Trophoblast cell (in vitro differentiated cells and primary cell): ENCODE measurements at regions not wholly inside any gene's neighbourhood (a gene's known extent, or its start where the extent isn't known, plus 50 kb on each side); places are given as distances from the start of the nearest gene placed in this dataset.
"Not testable (repeated sequence)": the region's sequence is repeated elsewhere in the genome, so short reads cannot be mapped to it uniquely, and the experiment has no call there.

Experiments
- DNase-seq, 2 donors: peaks; one replicate each; pipeline ENCODE4 v3.0.0-alpha.2; 2016
- H2AFZ ChIP-seq: 2 replicates; pipeline ENCODE4 v1.6.1; 2013; ENCODE audit warnings: low read length, moderate library complexity, mild to moderate bottlenecking; ENCODE audit not compliant: insufficient read depth, poor library complexity
- H2AK5ac ChIP-seq: 2 replicates; pipeline ENCODE4 v1.6.1; 2013; ENCODE audit warnings: mild to moderate bottlenecking, low read length
- H2BK120ac ChIP-seq: 2 replicates; pipeline ENCODE4 v1.6.1; 2013; ENCODE audit warnings: low read length, mild to moderate bottlenecking, moderate library complexity; ENCODE audit not compliant: insufficient read depth, poor library complexity
- H2BK12ac ChIP-seq: 2 replicates; pipeline ENCODE4 v1.6.1; 2013; ENCODE audit warnings: mild to moderate bottlenecking, low read length, moderate library complexity
- H2BK5ac ChIP-seq: 2 replicates; pipeline ENCODE4 v1.6.1; 2013; ENCODE audit warnings: low read length, low read depth, moderate library complexity, mild to moderate bottlenecking; ENCODE audit not compliant: poor library complexity
- H3K14ac ChIP-seq: 2 replicates; pipeline ENCODE4 v1.6.1; 2013; ENCODE audit warnings: mild to moderate bottlenecking, low read length
- H3K18ac ChIP-seq: 2 replicates; pipeline ENCODE4 v1.6.1; 2013; ENCODE audit warnings: mild to moderate bottlenecking, low read length
- H3K23ac ChIP-seq: 2 replicates; pipeline ENCODE4 v1.6.1; 2013; ENCODE audit warnings: low read length
- H3K27ac ChIP-seq: 2 replicates; pipeline ENCODE4 v1.5.1; 2013; ENCODE audit warnings: low read depth, mild to moderate bottlenecking, inconsistent platforms, low read length, moderate library complexity
- H3K27me3 ChIP-seq: 2 replicates; pipeline ENCODE4 v1.6.1; 2013; ENCODE audit warnings: inconsistent platforms, mild to moderate bottlenecking, low read length, moderate library complexity; ENCODE audit not compliant: insufficient read depth
- H3K36me3 ChIP-seq, 2 experiments: 1 replicate in 1 of 2; 2 replicates in 1 of 2; pipeline ENCODE4 v1.6.1; 2013; ENCODE audit warnings: low read length in 2 of 2, mild to moderate bottlenecking in 2 of 2, moderate library complexity in 1 of 2; ENCODE audit not compliant: insufficient read depth in 2 of 2, control insufficient read depth in 1 of 2
- H3K4ac ChIP-seq: 2 replicates; pipeline ENCODE4 v1.6.1; 2013; ENCODE audit warnings: low read depth, mild to moderate bottlenecking, low read length, moderate library complexity
- H3K4me1 ChIP-seq, 2 experiments: 1 replicate in 1 of 2; 2 replicates in 1 of 2; pipeline ENCODE4 v1.6.1; 2013; ENCODE audit warnings: low read length in 2 of 2, mild to moderate bottlenecking in 2 of 2, moderate library complexity in 1 of 2; ENCODE audit not compliant: insufficient read depth in 2 of 2, control insufficient read depth in 1 of 2
- H3K4me2 ChIP-seq: 2 replicates; pipeline ENCODE4 v1.6.1; 2013; ENCODE audit warnings: inconsistent platforms, mild to moderate bottlenecking, low read length, moderate library complexity
- H3K4me3 ChIP-seq: 2 replicates; pipeline ENCODE4 v1.5.1; 2013; ENCODE audit warnings: mild to moderate bottlenecking, low read depth, low read length, inconsistent platforms
- H3K79me1 ChIP-seq: one replicate; pipeline ENCODE4 v1.6.1; 2013; ENCODE audit warnings: low read length
- H3K79me2 ChIP-seq: 2 replicates; pipeline ENCODE4 v1.6.1; 2013; ENCODE audit warnings: low read length, mild to moderate bottlenecking; ENCODE audit not compliant: control insufficient read depth, insufficient read depth, poor library complexity
- H3K9ac ChIP-seq: 2 replicates; pipeline ENCODE4 v1.6.1; 2013; ENCODE audit warnings: mild to moderate bottlenecking, low read length
- H3K9me3 ChIP-seq: 2 replicates; pipeline ENCODE4 v1.6.1; 2013; ENCODE audit warnings: low read depth, mild to moderate bottlenecking, control low read depth, inconsistent platforms, low read length; ENCODE audit not compliant: insufficient read depth
- H4K12ac ChIP-seq: 2 replicates; pipeline ENCODE4 v1.6.1; 2013; ENCODE audit warnings: low read depth, mild to moderate bottlenecking, low read length, moderate library complexity
- H4K8ac ChIP-seq: 2 replicates; pipeline ENCODE4 v1.6.1; 2013; ENCODE audit warnings: low read depth, mild to moderate bottlenecking, low read length, moderate library complexity
- H4K91ac ChIP-seq: one replicate; pipeline ENCODE4 v1.6.1; 2013; ENCODE audit warnings: low read depth, mild to moderate bottlenecking, low read length, moderate library complexity
- WGBS: extraction: QIAGEN DNeasy Blood & Tissue Kit; methylation state at CpG from one replicate; pipeline ENCODE4 v1.1.7; 2013; ENCODE audit warnings: missing lambda C conversion rate; ENCODE audit not compliant: insufficient read length, insufficient coverage; ENCODE audit errors: extremely low coverage; 5-methylcytosine and 5-hydroxymethylcytosine counted together

DNA sequence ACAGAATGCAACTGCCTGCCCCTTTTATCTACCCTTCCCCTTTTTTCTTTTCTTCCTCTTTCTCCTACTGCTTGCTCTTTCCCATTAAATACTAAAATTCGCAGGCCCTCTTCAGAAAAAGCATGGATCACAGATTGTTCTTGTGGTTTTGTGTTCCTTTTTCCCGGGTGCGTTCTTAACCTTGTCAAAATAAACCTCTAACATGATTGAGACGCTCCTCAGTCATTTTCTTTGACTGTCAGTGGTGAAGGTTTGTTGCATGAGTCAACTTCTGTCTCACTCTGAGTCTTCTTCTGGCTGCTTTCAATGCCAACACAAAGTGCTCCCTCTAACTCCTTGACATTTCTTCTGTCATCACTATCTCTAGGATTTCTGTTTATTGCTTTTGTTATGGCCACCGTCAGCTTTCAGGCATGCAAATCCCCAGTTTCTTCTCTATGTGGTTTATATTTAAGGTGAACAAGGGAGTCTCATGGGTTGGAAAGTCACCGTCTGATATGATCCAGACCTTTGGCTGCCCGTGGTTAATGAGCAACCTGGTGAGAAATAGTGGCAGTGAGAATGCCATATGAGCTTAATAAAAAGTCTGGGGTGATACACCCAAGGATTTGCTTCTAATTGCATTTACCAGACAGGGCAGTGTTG, 338.4 kb downstream of the CNTNAP3B start:
- H2BK120ac ChIP-seq, H3K4ac ChIP-seq, H2BK12ac ChIP-seq, H4K91ac ChIP-seq, H3K4me3 ChIP-seq, H3K79me2 ChIP-seq, H3K79me1 ChIP-seq, H3K18ac ChIP-seq, H3K23ac ChIP-seq, H3K14ac ChIP-seq, H3K4me1 ChIP-seq, H3K9ac ChIP-seq, H3K36me3 ChIP-seq, H2AK5ac ChIP-seq, H4K8ac ChIP-seq, H3K9me3 ChIP-seq, H2BK5ac ChIP-seq, H3K27ac ChIP-seq, H4K12ac ChIP-seq, DNase-seq, H3K27me3 ChIP-seq, H3K4me2 ChIP-seq, H2AFZ ChIP-seq: not testable (repeated sequence)
- no CpG with 5 or more reads among the region's 7 CpGs for WGBS

DNA sequence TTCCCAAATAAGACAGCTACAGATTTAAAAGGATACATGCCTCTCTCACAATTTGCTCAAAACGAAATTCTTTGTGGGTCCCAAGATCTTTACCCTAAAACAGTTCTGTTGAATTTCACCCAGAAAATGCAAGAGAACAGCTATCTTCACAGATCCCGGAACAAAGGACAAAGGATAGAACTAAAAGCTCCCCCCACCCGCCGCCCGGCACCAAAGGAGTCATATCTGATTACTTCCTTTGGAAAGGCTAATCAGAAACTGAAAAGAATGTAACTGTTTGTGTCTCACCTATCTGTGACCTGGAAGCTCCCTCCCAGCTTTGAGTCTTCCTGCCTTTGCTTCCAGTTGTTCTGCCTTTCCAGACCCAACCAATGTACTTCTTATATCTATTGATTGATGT, 339.2 kb downstream of the CNTNAP3B start:
- H3K4me2 ChIP-seq, H4K8ac ChIP-seq, H3K79me2 ChIP-seq, H3K9ac ChIP-seq, H3K14ac ChIP-seq, H3K9me3 ChIP-seq, H2BK5ac ChIP-seq, H4K12ac ChIP-seq, H3K4me1 ChIP-seq, H3K4me3 ChIP-seq, H3K27me3 ChIP-seq, H3K18ac ChIP-seq, H3K27ac ChIP-seq, H3K79me1 ChIP-seq, H3K4ac ChIP-seq, H3K36me3 ChIP-seq, H3K23ac ChIP-seq, H2AFZ ChIP-seq, H2AK5ac ChIP-seq, H2BK120ac ChIP-seq, H2BK12ac ChIP-seq, H4K91ac ChIP-seq, DNase-seq: not testable (repeated sequence)
- no CpG with 5 or more reads among the region's 5 CpGs for WGBS

DNA sequence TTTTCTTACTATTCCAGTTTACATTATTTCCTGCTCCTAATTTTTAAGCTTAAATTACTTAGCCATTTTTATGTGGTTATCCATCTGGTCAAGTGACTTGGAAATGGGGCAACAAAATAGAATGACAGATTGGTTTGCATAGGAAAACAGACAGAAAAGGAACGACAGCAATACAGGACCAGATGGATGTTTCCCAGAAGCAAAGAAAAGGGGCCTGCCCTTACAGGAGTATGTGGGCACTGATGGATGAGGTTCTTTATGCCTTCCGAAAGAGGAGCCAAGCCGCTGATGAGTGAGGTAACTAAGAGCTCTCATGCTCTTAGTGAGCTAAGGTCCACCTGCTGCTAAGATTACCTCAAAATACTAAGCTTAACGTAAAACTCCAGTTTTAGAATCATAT, 339.8 kb downstream of the CNTNAP3B start:
- H3K27me3 ChIP-seq, H3K4ac ChIP-seq, H3K4me2 ChIP-seq, H3K9ac ChIP-seq, H3K18ac ChIP-seq, H4K8ac ChIP-seq, H2BK12ac ChIP-seq, H3K9me3 ChIP-seq, H3K79me2 ChIP-seq, H4K91ac ChIP-seq, H2BK120ac ChIP-seq, H3K14ac ChIP-seq, H3K27ac ChIP-seq, H2BK5ac ChIP-seq, H4K12ac ChIP-seq, H2AFZ ChIP-seq, H3K79me1 ChIP-seq, H3K23ac ChIP-seq, H3K36me3 ChIP-seq, H3K4me3 ChIP-seq, H2AK5ac ChIP-seq, DNase-seq, H3K4me1 ChIP-seq: not testable (repeated sequence)
- WGBS = no CpG with 5 or more reads among the region's 4 CpGs

DNA sequence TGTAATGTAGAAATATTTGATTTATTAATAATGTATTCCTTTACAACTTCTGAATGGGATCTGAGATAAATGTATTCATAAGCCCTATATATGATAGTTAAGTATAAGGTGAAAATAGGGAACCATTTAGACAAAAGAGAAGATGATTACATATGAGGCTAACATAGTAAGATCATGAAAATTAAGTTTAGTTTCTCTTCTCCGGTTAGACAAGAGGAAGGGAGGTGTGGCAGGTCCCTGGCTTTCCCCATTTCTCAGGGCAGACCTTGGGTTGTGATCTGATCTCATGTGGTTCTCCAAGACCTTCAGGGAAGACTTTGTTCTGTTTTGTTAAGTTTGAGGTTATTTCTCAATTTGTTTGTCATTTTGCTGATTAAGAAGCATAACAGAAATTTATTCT, 341.3 kb downstream of the CNTNAP3B start:
- H3K4me2 ChIP-seq, H4K91ac ChIP-seq, H2BK12ac ChIP-seq, H3K79me2 ChIP-seq, H3K9me3 ChIP-seq, H3K23ac ChIP-seq, H2AFZ ChIP-seq, H2AK5ac ChIP-seq, H4K8ac ChIP-seq, H2BK5ac ChIP-seq, H2BK120ac ChIP-seq, H3K18ac ChIP-seq, H3K79me1 ChIP-seq, H3K36me3 ChIP-seq, H3K4me3 ChIP-seq, H3K9ac ChIP-seq, H4K12ac ChIP-seq, H3K4me1 ChIP-seq, H3K27me3 ChIP-seq, H3K14ac ChIP-seq, DNase-seq, H3K4ac ChIP-seq, H3K27ac ChIP-seq: not testable (repeated sequence)
- WGBS = no CpG with 5 or more reads among the region's 1 CpG
